GM21717 (cell line): ENCODE measurements at regions not wholly inside any gene's neighbourhood (a gene's known extent, or its start where the extent isn't known, plus 50 kb on each side); places are given as distances from the start of the nearest gene placed in this dataset.
"Not testable (repeated sequence)": the region's sequence is repeated elsewhere in the genome, so short reads cannot be mapped to it uniquely, and the experiment has no call there.

Source experiments
- ATAC-seq: cut with Tn5 transposase; IDR thresholded peaks from one replicate; pipeline ENCODE4 v1.9.1; 2021; ENCODE audit warnings: mild to moderate bottlenecking, moderate library complexity; ENCODE audit not compliant: unreplicated experiment

GRCh38 chr9:40909821-40910220 lies 218.7 kb downstream of the FOXD4L6 start:
- ATAC-seq, result no peak

GRCh38 chr9:40909111-40909510 lies 219.4 kb downstream of the FOXD4L6 start:
- ATAC-seq, result not testable (repeated sequence)

- no peak for ATAC-seq
Measured at GRCh38 chr9:40907657-40908624, 220.5 kb downstream of the FOXD4L6 start.

- ATAC-seq, result not testable (repeated sequence)
Measured at GRCh38 chr9:40906879-40907278, 221.6 kb downstream of the FOXD4L6 start.

GRCh38 chr9:40892315-40892714 lies 236.2 kb downstream of the FOXD4L6 start:
- not testable (repeated sequence) for ATAC-seq

GRCh38 chr9:40885858-40886257 lies 242.6 kb downstream of the FOXD4L6 start:
- ATAC-seq, result not testable (repeated sequence)

GRCh38 chr9:40884902-40885490 lies 243.5 kb downstream of the FOXD4L6 start:
- not testable (repeated sequence) for ATAC-seq

- no peak for ATAC-seq
Measured at GRCh38 chr9:40884072-40884901, 244.2 kb downstream of the FOXD4L6 start.

GRCh38 chr9:40883423-40884071 lies 244.9 kb downstream of the FOXD4L6 start:
- ATAC-seq, result not testable (repeated sequence)

GRCh38 chr9:40873753-40874295 lies 254.7 kb downstream of the FOXD4L6 start:
- not testable (repeated sequence) for ATAC-seq

- not testable (repeated sequence) for ATAC-seq
Measured at GRCh38 chr9:40868437-40868836, 260.0 kb downstream of the FOXD4L6 start.
